Neural progenitor cell (in vitro differentiated cells): ENCODE measurements at regions not wholly inside any gene's neighbourhood (a gene's known extent, or its start where the extent isn't known, plus 50 kb on each side); places are given as distances from the start of the nearest gene placed in this dataset.

Experiments
- EZH2 ChIP-seq: fragments of 200-600 bp; sonication (generic); IDR thresholded peaks from 2 replicates; pipeline ENCODE4 v1.6.1; 2017; ENCODE audit warnings: antibody characterized with exemption, mild to moderate bottlenecking, moderate library complexity
- EZH2phosphoT487 ChIP-seq: fragments of 200-600 bp; sonication (generic); IDR thresholded peaks from 2 replicates; pipeline ENCODE4 v1.6.1; 2017; ENCODE audit warnings: antibody characterized with exemption
- TF ChIP-seq, protein P1 (sequence below): fragments of 200-600 bp; sonication (generic); IDR thresholded peaks from 2 replicates; pipeline ENCODE4 v1.5.1; 2017; ENCODE audit warnings: antibody characterized with exemption, mild to moderate bottlenecking

DNA sequence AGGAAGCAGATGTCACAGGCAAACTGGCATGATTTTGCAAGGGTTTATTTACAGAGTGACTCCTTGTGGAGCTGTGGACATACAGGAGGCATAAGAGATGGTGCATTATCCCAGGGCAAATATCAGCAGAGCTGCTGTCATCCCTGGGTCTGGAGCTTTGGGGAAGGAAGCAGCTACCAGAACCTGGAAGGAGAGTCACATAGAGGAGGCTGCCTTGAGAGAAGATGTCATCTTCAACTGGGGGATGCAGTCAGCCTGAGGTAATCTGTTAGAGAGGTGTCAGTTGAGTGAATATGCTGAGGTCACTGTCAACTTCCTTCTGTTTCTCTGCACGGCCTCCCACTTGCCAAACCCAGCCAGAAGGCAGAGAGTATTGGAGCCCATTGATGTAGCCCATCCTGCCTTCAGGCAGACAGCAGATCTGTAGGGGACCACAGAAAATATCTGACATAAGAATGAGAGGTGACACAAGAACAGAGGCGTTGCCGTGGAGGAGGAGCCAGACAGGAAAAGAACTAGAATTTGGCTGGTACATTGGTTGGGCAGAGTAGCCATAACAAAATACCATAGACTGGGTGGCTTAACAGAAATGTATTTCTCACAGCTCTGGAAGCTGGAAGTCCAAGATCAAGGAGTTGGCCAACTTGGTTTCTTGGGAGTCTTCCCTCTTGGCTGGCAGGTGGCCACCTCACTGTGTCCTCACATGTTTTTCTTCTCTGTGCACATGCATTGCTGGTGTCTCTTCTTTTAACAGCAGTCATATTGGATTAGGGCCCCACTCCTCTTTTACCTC is 102.8 kb downstream of the SNX18 start:
- TF ChIP-seq, protein P1, sequence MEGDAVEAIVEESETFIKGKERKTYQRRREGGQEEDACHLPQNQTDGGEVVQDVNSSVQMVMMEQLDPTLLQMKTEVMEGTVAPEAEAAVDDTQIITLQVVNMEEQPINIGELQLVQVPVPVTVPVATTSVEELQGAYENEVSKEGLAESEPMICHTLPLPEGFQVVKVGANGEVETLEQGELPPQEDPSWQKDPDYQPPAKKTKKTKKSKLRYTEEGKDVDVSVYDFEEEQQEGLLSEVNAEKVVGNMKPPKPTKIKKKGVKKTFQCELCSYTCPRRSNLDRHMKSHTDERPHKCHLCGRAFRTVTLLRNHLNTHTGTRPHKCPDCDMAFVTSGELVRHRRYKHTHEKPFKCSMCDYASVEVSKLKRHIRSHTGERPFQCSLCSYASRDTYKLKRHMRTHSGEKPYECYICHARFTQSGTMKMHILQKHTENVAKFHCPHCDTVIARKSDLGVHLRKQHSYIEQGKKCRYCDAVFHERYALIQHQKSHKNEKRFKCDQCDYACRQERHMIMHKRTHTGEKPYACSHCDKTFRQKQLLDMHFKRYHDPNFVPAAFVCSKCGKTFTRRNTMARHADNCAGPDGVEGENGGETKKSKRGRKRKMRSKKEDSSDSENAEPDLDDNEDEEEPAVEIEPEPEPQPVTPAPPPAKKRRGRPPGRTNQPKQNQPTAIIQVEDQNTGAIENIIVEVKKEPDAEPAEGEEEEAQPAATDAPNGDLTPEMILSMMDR, result no peak
- TF ChIP-seq EZH2 (no peak), EZH2phosphoT487 (no peak)
